Liver (tissue), 8 donors: ENCODE measurements at regions not wholly inside any gene's neighbourhood (a gene's known extent, or its start where the extent isn't known, plus 50 kb on each side); places are given as distances from the start of the nearest gene placed in this dataset.

Experiments used
- DNase-seq: peaks from one replicate; pipeline ENCODE4 v3.0.0-alpha.2; 2017; ENCODE audit warnings: low spot score
- H3K27ac ChIP-seq, 2 donors: one replicate each; pipeline ENCODE4 v1.7.0; 2013; ENCODE audit warnings: inconsistent platforms in 2 of 2, low read length in 2 of 2, control low read depth in 1 of 2, low read depth in 1 of 2, mild to moderate bottlenecking in 1 of 2
- H3K27me3 ChIP-seq, 4 donors: one replicate each; pipeline versions ENCODE4 v1.6.1 to v1.7.0; 2013; ENCODE audit warnings: low read length in 3 of 4, inconsistent platforms in 1 of 4, mild to moderate bottlenecking in 1 of 4, moderate library complexity in 1 of 4; ENCODE audit not compliant: control insufficient read depth in 4 of 4, insufficient read depth in 4 of 4
- H3K36me3 ChIP-seq, 4 donors: one replicate each; pipeline versions ENCODE4 v1.6.1 to v1.7.0; 2013; ENCODE audit warnings: low read length in 3 of 4, mild to moderate bottlenecking in 3 of 4, low read depth in 1 of 4, moderate library complexity in 1 of 4; ENCODE audit not compliant: control insufficient read depth in 4 of 4, insufficient read depth in 3 of 4
- H3K4me1 ChIP-seq, 4 donors: one replicate each; pipeline versions ENCODE4 v1.6.1 to v1.7.0; 2013; ENCODE audit warnings: low read length in 3 of 4, mild to moderate bottlenecking in 3 of 4, moderate library complexity in 1 of 4; ENCODE audit not compliant: control insufficient read depth in 4 of 4, insufficient read depth in 4 of 4
- H3K4me3 ChIP-seq, 3 donors: one replicate each; pipeline versions ENCODE4 v1.6.1 to v1.7.0; 2013; ENCODE audit warnings: low read length in 3 of 3, control low read depth in 1 of 3, low read depth in 1 of 3, mild to moderate bottlenecking in 1 of 3
- H3K9ac ChIP-seq, 2 donors: one replicate each; pipeline ENCODE4 v1.7.0; 2013; ENCODE audit warnings: low read length in 2 of 2, mild to moderate bottlenecking in 2 of 2, moderate library complexity in 2 of 2, control low read depth in 1 of 2, low read depth in 1 of 2
- H3K9me3 ChIP-seq, 4 donors: one replicate each; pipeline versions ENCODE4 v1.6.1 to v1.7.0; 2013; ENCODE audit warnings: low read length in 3 of 4; ENCODE audit not compliant: control insufficient read depth in 4 of 4
- ATF3 ChIP-seq: IDR thresholded peaks from 2 replicates; pipeline ENCODE4 v1.6.1; 2016; ENCODE audit warnings: antibody characterized with exemption
- EGR1 ChIP-seq, 2 donors: IDR thresholded peaks; 2 replicates each; pipeline ENCODE4 v1.6.1; 2016 to 2018; ENCODE audit warnings: antibody characterized with exemption in 2 of 2, low read depth in 2 of 2
- FOXA1 ChIP-seq: IDR thresholded peaks from 2 replicates; pipeline ENCODE4 v1.6.1; 2016; ENCODE audit warnings: antibody characterized with exemption
- FOXA2 ChIP-seq: IDR thresholded peaks from 2 replicates; pipeline ENCODE4 v1.6.1; 2016; ENCODE audit warnings: antibody characterized with exemption
- GABPA ChIP-seq, 2 donors: IDR thresholded peaks in 1 of 2; conservative IDR thresholded peaks in 1 of 2; 2 replicates each; pipeline ENCODE4 v1.6.1; 2016; ENCODE audit warnings: antibody characterized with exemption in 2 of 2, mild to moderate bottlenecking in 1 of 2, moderate library complexity in 1 of 2
- HNF4A ChIP-seq, 2 donors: conservative IDR thresholded peaks; 2 replicates each; pipeline ENCODE4 v1.6.1; 2016; ENCODE audit warnings: antibody characterized with exemption in 2 of 2, mild to moderate bottlenecking in 2 of 2
- HNF4G ChIP-seq: IDR thresholded peaks from 2 replicates; pipeline ENCODE4 v1.6.1; 2016; ENCODE audit warnings: antibody characterized with exemption
- JUND ChIP-seq, 2 donors: IDR thresholded peaks; 2 replicates each; pipeline ENCODE4 v1.6.1; 2016; ENCODE audit warnings: antibody characterized with exemption in 2 of 2
- NR2F2 ChIP-seq: IDR thresholded peaks from 2 replicates; pipeline ENCODE4 v1.6.1; 2016; ENCODE audit warnings: antibody characterized with exemption
- RAD21 ChIP-seq, 2 donors: IDR thresholded peaks; 2 replicates each; pipeline ENCODE4 v1.6.1; 2016; ENCODE audit warnings: antibody characterized with exemption in 2 of 2, mild to moderate bottlenecking in 2 of 2
- REST ChIP-seq: IDR thresholded peaks from 2 replicates; pipeline ENCODE4 v1.6.1; 2016; ENCODE audit warnings: antibody characterized with exemption, mild to moderate bottlenecking
- RXRA ChIP-seq, 2 donors: IDR thresholded peaks; 2 replicates each; pipeline ENCODE4 v1.6.1; 2017 to 2018; ENCODE audit warnings: antibody characterized with exemption in 2 of 2, mild to moderate bottlenecking in 1 of 2
- SP1 ChIP-seq: IDR thresholded peaks from 2 replicates; pipeline ENCODE4 v1.6.1; 2018; ENCODE audit warnings: antibody characterized with exemption, mild to moderate bottlenecking
- TAF1 ChIP-seq: conservative IDR thresholded peaks from 2 replicates; pipeline ENCODE4 v1.6.1; 2016; ENCODE audit warnings: antibody characterized with exemption, mild to moderate bottlenecking
- YY1 ChIP-seq: IDR thresholded peaks from 2 replicates; pipeline ENCODE4 v1.6.1; 2016; ENCODE audit warnings: antibody characterized with exemption, mild to moderate bottlenecking
- WGBS: extraction: QIAGEN DNeasy Blood & Tissue Kit; methylation state at CpG from one replicate; pipeline ENCODE4 v1.1.7; 2013; 5-methylcytosine and 5-hydroxymethylcytosine counted together
- TF ChIP-seq, protein P1 (sequence below): IDR thresholded peaks from 2 replicates; pipeline ENCODE4 v1.6.1; 2016; ENCODE audit warnings: antibody characterized with exemption
- TF ChIP-seq, protein P2 (sequence below): fragments of 150-350 bp; IDR thresholded peaks from 2 replicates; pipeline ENCODE4 v1.5.1; 2017; ENCODE audit warnings: improper control_type of control experiment, low read depth, low read length; ENCODE audit not compliant: missing input control
- donor health status: healthy.
- donor health status: healthy.
- donor health status: healthy.
- donor health status: healthy.
- donor health status: healthy.

DNA sequence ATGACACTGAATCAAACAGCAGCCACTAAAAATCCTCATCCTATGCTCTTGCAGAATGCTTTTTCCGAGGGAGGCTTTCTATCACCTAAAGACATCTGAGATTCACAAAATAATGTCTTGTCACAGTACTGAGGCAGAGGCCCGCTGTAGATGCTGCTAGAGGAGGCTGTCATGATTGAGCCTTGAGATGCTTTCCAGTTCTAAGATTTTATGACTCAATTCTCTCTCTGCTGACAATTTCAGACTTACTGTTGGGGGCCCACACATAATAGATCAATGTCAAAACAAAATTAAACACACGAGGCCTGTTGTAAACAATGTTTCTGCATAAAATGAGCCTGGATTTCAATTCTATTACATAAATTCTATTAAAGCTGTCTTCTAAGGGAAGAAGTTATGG is 132.7 kb upstream of the ARL4C start (continued):
- TF ChIP-seq, protein P1, sequence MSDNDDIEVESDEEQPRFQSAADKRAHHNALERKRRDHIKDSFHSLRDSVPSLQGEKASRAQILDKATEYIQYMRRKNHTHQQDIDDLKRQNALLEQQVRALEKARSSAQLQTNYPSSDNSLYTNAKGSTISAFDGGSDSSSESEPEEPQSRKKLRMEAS: no peak

DNA sequence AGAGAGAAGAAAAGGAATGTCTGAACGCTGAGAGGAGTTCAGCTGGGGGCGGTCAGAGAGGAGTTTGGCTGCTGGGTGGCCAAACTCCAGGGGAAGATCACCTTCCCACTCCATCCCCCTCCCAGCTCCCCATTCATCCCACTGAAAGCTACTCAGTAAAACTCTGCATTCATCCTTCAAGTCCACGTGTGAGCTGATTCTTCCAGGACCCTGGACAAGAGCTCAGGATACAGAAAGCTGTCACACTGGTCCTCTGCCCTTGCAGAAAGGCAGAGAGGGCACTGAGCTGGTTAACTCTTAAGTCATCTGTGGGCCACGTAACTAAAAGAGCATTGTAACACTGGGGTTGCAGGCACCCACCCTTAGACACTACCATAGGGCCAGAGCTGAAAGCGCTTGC is 132.1 kb upstream of the ARL4C start:
- Histone ChIP-seq H3K27ac (no peak overlapping the region), H3K9ac (no peak overlapping the region), H3K36me3 (no peaks in the 10 kb centered on the region), H3K4me1 (no peaks in the 10 kb centered on the region), H3K27me3 (no peaks in the 10 kb centered on the region), H3K4me3 (no peak overlapping the region), H3K9me3 (no peaks in the 10 kb centered on the region)
- no peak for TF ChIP-seq TAF1
- TF ChIP-seq RAD21 (IDR thresholded peaks at IDR 0.05): no peak
- no peak for TF ChIP-seq EGR1 (IDR thresholded peaks at IDR 0.05; ENCODE audit: low read depth in 2 of 2)
- no peak for TF ChIP-seq GABPA (IDR thresholded peaks at IDR 0.05 in 1 of 2, conservative IDR thresholded peaks at IDR 0.05 in 1 of 2)
- no peak for TF ChIP-seq REST
- no peak for TF ChIP-seq NR2F2
- TF ChIP-seq HNF4A (conservative IDR thresholded peaks at IDR 0.05): no peak
- TF ChIP-seq FOXA1: no peak
- no peak for TF ChIP-seq HNF4G
- no peak for TF ChIP-seq SP1
- TF ChIP-seq ATF3: no peak
- TF ChIP-seq, protein P1: no peak
- no peak for TF ChIP-seq RXRA (IDR thresholded peaks at IDR 0.05)
- TF ChIP-seq YY1: no peak
- TF ChIP-seq FOXA2: no peak
- WGBS: 75% methylated on average over 5 of the region's 5 CpGs
- DNase-seq: no peak

DNA sequence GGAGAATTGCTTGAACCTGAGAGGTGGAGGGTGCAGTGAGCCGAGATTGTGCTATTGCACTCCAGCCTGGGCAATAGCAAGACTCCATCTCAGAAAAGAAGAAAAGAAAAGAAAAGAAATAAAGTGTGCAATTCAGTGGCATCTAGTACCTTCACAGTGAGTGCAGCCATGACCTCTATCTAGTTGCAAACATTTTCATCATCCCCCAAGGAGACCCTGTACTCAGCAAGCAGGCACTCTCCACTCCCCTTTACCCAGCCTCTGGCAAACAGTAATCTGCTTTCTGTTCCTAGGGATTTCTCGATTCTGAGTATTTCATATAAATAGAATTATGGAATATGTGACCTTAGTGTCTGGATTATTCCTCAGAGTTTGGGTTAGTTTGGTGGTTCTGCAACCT is 130.4 kb upstream of the ARL4C start:
- Histone ChIP-seq H3K4me3 (no peak overlapping the region), H3K27ac (no peak overlapping the region), H3K9ac (no peak overlapping the region), H3K27me3 (no peaks in the 10 kb centered on the region), H3K4me1 (no peaks in the 10 kb centered on the region), H3K9me3 (no peaks in the 10 kb centered on the region), H3K36me3 (no peaks in the 10 kb centered on the region)
- WGBS: 59% methylated on average over 2 of the region's 2 CpGs
- TF ChIP-seq FOXA1 (no peak), YY1 (no peak), HNF4G (no peak), GABPA (IDR thresholded peaks at IDR 0.05 in 1 of 2, conservative IDR thresholded peaks at IDR 0.05 in 1 of 2) (no peak), EGR1 (IDR thresholded peaks at IDR 0.05; ENCODE audit: low read depth in 2 of 2) (no peak), JUND (IDR thresholded peaks at IDR 0.05) (no peak), TAF1 (no peak), NR2F2 (no peak)
- TF ChIP-seq, protein P2, sequence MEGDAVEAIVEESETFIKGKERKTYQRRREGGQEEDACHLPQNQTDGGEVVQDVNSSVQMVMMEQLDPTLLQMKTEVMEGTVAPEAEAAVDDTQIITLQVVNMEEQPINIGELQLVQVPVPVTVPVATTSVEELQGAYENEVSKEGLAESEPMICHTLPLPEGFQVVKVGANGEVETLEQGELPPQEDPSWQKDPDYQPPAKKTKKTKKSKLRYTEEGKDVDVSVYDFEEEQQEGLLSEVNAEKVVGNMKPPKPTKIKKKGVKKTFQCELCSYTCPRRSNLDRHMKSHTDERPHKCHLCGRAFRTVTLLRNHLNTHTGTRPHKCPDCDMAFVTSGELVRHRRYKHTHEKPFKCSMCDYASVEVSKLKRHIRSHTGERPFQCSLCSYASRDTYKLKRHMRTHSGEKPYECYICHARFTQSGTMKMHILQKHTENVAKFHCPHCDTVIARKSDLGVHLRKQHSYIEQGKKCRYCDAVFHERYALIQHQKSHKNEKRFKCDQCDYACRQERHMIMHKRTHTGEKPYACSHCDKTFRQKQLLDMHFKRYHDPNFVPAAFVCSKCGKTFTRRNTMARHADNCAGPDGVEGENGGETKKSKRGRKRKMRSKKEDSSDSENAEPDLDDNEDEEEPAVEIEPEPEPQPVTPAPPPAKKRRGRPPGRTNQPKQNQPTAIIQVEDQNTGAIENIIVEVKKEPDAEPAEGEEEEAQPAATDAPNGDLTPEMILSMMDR: no peak
- TF ChIP-seq, protein P1: no peak
- no peak for DNase-seq
